Fibroblast of skin of right biceps (primary cell): ENCODE measurements at regions not wholly inside any gene's neighbourhood (a gene's known extent, or its start where the extent isn't known, plus 50 kb on each side); places are given as distances from the start of the nearest gene placed in this dataset.

Source experiments
- DNase-seq: peaks from one replicate; pipeline ENCODE4 v3.0.0-alpha.2; 2013

DNA sequence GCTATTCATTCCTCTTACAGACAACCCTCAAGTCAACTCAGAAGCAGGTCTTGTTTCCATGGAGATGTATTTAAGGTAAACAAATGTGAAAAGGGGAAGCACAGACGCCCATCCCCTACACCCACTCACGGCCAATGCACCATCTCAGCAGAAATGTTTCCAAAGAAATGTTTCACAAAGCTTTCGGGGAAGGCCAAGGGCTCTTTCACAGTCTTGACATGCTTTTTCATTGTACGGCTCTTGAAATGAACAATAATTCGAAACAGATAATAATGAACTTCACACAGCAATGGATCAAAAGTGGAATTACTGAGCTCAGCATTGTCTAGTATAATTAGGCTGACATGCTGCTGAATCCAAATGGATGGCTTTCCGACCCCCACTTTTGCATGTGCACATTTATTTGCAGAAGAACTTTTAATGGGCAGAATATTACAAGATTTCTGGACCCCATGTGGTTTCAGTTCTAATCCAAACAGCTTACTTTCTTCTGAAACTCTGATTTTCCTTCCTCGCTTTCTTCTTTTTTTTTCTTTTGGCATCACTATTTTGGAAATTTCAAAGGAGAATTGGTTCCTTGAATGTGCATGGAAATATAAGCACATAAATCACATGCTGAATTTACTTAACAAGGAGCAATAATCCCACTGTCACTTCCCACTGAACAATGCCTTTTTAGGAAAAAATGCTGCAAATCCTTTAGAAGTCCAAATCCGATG is 160.9 kb downstream of the SMIM20 start:
- DNase-seq: no peak

DNA sequence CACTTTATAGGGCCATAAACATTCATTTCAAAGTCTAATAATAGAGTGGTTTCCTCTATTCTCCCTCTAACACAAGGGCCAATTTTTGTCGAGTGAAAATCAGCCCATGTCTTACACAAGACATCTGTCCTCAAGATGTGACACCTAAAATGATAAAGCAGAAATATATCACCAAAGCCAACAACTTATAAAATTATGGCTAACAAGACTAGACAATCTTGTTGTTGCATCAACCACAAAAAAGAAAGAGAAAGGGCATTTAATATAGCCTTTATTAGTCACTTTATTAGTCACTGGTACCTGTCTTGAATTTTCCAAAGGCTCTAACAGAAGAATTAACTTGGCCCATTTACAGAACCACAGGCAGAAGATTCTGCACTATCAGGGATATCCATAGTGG is 161.6 kb downstream of the SMIM20 start:
- DNase-seq: no peak

DNA sequence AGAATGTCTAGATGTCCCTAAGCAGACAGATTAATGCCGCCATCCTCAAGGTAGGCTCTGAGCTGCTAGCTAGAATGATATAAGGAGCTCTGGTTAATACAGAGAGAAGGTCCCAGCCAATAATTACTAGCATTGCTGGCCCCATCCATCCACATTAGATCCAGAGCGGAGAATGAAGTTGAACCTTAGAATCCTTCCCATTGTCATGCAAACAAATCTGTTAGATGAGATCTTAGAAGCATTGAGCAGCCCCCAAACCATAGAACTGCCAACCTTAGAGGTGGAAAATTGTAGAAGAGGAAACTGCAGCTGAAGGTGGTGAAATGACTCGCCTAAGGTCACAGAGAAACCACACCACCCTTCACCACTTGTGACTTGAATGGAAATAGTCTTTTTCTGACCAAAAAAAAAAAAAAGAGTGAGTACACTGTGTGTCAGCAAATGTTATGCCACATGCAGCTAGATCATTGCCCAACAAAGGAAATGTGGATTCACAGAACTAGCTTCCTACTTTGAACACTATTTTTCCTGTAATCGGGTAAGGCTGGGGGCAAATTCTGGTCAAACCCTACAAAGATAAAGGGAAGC is 162.1 kb downstream of the SMIM20 start:
- peak; percentile 46 for DNase-seq

DNA sequence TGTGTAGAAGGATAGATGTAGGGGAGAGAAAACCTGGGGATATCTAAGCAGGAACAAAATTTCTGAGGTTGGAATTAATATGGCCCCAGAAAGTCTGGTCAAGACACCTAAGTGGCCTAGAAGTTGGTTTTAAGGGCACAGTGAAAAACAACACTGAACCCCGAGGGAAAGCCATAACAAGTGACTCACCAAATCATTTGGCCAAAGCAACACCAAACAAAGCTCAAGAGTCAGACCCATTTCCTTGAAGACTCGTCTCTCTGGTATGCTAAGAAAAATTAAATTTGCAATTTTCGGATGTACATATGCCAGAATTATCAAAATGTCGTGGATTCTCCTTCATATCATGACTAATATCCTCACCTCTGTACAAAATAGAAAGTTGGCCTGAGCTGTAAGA is 162.9 kb downstream of the SMIM20 start:
- peak; percentile 53 for DNase-seq

DNA sequence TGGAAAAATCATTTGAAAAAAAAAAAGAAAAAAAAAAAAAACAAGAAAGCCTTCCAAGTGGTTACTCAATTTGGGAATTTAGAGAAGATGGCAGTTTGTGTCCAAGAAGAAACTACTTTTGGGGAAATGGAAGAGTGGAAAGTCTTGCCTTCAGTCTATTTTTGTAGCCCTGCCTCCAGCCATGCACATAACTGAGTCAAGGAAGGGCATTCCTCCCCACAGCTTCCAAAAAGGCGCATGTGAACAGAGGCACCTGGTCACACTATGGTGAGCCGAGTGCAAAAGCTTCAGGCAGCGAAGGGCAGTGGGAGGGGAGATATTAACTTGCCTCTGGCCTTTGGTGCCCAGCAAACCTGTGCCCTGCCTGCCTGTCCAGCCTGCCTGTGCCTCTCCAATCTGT is 163.7 kb downstream of the SMIM20 start:
- DNase-seq: no peak

DNA sequence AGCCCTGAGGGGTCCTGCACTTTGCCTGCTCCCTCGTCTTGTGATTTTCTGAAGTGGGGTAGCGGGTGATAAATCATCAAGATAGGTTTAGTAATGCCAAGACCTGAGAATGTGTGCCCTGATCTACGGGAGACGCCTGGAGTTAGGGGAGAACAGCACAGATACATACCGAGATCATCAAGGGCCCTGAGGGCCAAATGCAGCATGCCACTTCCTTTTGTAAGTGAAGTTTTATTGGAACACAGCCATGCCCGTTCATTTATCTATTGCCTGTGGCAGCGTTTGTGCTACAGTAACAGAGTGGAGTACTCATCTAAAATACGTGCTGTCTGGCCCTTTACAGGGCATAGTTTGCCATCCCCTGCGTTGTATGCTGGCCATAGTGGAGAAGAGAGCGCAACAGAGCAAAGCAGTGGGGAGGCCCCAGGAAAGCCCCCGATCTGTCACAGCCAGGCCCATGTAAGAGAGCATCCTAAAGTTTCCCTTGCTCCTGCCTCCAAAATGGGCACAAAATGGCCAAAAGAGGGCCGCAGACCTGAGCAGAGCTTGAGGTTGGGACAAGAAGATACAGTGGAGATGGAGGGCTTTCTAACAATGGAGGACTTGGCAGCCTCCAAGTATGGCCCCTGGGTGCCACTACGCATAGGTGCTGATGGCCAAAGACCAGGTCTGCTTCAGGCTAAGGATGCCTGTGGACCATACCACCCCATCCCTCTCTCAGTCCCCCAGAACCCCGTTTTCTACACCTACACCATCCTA is 167.0 kb downstream of the SMIM20 start:
- no peak for DNase-seq

DNA sequence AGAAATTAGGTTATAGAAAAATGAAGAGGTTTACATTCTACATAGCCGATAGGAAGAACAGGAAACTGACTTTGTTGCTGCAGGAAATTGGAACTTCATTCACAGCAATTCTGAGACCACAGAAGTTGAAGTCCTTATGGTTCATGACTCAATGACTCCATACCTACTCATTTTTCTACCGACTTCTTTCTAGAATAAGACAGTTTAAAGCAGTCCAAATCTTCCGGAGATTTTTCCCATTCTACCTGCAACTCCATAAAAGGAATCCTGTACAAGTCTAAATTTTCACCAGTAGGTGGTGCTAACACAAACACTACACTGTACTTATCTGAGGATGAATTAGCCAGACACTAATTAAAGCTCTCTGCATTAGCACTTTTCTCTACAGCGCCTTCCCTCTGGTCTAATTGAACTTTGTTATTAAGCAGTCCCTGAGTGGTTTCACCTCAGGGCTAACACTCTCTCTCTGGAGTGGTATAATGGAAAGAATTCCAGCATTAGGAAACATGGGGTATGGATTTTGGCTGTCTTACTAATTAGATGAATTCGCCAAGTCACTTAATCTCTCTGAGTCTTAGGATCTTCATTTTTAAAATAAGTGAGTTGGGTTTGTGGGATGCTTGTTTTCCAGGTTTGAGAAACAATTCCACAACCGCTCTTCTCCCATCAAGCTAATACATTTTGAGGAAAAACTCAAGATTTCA is 167.9 kb downstream of the SMIM20 start:
- peak; percentile 44 for DNase-seq

DNA sequence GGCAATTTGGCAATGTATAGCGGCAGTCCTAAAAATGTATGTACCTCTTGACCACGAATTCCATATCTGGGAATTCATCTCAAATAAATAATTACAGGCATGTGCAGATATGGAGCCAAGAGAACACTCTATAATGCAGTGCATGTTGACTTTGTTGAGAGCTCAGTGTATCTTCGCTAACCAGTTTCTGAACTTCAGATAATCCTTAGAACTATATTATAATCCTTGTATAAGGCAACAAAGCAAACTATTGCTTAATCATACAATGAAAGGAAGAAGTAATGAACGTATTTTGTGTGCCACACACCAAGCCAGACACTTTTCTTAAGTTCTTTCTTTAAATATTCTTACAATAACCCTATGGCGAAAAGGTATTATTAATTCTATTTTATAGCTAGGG is 168.5 kb downstream of the SMIM20 start:
- DNase-seq: no peak

DNA sequence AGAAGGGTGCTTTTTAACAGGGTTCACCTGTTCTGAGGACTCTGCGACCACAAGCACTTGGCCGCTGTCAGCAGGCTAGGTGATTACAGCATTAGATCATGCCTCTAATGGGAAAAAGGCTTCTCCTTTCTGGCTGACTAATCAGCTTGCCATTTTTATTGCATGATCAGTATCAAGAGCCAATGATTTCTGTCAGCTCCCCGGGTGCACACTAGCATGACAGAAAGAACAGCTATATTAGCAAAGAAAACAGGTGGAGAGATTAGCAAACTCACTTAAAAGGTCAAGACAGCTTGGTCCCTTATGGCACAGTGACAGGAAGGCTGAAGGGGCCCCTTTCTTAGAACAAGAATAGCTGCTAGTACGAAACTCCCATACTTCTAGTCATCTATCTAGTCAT is 170.0 kb downstream of the SMIM20 start:
- DNase-seq: peak; percentile 92

DNA sequence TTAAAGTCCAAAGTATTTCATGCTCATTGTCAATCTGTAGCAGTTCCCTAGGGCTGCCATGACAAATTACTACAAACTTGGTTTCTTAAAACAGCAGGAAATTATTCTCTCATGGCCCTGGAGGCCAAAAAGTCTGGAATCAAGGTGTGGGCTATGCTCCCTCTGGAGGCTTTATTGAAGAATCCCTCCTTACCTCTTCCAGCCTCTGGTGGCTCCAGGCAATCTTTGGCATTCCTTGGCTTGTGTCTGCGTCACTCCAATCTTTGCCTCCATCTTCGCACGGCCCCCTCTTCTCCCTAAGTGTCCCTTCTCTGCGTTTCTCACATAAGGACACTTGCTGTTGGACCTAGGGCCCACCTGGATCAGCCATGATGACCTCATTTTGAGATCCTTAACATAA is 170.4 kb downstream of the SMIM20 start:
- DNase-seq: no peak

DNA sequence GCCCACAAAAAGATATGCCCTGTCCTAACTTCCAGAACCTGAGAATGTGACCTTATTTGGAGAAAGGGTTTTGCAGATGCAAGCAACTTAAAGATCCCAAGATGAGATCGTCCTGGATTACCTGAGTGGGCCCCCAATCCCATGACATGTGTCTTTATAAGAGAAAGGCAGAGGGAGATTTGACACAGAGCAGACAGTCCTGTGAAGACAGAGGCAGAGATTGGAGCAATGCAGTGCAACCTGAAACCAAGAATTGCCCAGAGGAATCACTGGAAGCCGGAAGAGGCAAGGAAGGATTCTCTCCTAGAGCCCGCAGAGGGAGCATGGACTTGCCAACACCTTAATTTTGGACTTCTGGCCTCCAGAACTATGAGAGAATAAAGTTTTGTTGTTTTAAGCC is 171.5 kb downstream of the SMIM20 start:
- no peak for DNase-seq

DNA sequence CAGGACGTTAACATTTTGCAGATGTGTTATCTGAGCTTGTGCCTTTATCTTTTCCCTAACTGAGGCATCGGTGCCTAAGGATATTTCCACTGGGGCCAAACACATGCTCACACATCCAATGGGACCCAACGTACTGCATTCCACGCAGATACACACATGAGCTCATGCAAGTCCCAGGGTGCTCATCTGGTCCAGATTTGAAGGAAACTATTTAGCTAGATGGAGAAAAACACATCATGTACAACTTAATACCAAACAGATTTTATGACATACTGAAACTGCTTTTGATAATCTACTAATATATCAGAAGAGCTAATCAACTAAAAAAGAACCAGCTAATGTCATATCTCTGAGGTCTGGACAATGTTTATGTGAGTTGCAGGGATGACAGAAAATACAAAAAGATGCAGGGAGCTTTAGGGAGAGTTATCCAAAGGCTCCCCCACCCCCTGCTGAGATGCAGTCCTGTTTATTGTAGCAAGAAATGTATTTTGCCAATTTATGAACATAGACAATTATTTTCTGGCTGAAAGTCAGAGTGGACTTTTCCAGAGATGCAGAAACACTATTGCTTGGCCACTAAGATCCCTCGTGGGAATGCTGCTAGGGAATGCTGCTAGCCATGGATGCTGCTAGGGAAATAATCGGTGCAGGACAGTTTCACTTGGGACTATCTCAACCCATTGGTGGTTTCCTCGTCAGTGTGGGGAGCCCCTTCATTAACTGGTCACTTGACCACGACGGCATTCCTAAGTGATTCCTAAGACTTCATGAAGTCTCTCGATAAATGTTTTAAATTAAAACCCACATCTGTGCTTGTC is 172.8 kb downstream of the SMIM20 start:
- DNase-seq: no peak

DNA sequence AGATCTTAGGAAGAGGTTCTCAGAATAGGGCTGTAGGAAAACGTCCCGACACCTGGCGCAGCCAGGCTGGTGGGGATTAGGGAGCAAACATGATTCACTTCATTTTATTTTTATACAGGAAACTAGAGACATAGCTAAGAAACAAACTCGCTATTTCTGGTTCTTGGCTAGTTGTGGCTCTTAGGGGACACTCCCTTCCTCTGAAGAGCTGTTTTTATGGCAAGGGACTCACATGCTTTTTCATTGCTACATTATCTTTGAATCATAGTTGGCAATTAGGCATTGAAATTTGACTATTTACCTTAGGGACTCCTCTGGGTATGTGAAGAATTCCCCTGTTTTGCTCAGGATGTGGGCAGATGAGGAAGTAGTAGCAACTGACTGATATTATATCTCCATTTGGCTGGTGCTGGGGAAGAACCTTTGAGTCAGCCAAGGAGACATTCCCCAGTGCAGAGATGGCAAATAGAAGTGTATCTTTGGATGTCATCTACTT is 174.5 kb downstream of the SMIM20 start:
- DNase-seq: peak; percentile 60

DNA sequence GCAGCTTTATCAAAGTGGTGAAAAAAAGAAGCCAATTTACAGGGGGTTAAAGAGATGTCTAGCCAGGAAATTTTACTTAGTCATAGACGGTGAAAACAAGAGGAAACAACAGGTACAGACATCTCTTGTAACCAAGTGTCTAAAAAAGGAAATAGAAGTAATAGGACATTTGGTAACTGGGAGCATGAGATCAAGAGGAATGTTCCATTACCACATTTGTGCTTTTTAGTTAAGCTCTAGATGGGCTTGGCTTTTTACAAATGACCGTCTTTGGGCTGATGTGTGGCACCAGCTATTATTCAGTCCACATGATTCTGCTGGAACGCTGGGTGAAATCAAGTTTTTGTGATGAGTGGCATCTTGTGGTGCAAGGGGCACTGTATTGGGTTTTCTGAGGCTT is 179.5 kb downstream of the SMIM20 start:
- no peak for DNase-seq

DNA sequence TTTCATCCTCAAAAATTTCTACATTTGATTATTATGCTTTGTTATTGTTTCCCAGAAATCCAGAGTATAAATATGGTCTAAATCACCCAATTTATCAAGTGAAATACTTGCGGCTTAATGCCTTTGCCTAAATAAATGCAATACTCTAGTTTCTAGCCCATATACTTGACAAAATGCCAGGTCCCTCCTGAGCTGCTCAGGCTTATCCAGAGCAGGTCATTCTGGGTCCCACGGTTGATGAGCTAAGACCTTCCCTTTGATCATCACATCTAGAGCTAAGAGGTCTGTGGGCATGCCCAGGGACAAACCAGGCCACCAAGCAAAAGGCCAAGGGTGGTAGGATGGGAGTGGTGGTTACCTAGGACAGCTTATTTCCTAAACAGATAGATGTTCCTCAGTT is 180.1 kb downstream of the SMIM20 start:
- no peak for DNase-seq

DNA sequence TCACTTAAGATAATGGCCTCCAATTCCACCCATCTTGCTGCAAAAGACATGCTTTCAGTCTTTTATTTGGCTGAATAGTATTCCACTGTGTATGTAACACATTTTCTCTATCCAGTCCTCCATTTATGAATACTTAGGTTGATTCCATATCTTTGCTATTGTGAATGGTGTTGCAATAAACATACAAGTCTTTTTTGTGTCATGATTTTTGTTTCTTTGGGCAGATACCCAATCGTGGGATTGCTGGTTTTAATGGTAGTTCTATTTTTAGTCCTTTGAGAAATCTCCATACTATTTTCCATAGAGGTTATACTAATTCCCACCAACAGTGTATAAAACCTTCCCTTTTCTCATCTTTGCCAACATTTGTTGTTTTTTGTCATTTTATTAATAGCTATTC is 180.9 kb downstream of the SMIM20 start:
- no peak for DNase-seq

DNA sequence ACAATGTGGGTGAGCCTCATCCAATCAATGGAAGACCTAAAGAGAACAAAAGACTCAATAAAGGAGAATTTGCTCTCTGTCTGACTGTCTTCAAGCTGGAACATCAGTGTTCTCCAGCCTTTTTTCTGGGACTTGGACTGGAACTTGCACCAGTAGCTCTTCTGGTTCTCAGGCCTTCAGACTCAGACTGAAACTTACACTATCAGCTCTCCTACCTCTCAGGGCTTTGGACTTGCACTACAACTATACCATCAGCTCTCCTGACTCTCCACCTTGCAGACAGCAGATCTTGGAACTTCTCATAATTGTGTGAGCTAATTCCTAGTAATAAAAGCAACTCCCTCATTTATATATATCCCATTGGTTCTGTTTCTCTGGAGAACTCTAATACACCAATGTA is 185.9 kb downstream of the SMIM20 start:
- DNase-seq: no peak

DNA sequence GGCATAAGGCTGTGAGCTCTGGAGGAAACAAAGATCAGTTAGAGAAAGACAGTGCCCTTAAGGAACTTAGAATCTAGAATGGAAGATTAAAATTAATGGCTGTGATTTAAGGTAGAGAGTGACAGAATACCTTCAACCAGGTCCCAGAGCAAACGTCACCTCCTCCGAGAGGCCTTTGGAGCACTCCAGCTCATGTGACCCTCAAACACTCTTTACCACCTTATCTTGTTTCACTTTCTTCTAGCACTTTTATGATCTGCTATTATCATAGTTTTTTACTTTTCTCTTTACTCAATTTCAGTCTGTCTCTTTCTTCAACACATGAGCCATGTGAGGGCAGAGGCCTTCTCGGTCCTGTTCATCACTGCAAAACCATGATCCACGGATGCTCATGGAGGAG is 187.0 kb downstream of the SMIM20 start:
- DNase-seq: no peak

DNA sequence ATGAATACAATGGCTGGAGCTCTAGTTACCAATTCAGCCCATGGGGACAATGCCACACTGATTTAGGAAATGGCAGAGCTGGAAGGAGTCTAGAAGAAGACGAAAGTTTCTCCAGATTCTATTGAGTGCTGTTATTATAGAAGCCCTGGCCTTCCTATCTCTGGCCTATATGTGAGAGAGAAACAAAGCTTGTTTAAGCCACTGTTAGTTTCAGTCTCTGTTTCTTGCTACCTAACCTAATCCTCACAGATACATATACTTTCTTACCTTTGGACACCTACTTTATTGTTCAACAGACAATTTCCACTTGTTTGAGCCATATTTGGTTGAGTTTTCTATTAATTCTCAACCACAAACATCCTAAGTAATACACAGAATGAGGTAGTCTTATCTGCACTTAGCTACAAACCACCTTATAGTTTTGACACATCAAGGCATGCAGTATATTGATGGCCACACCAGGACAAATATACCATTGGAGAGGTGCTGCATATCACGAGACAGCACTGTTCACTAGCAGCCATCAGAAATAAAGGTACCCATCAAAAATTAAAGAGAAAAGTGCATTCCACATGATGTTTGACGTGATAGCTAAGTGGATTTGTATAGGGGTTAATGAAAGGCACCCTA is 190.2 kb downstream of the SMIM20 start:
- DNase-seq: no peak

DNA sequence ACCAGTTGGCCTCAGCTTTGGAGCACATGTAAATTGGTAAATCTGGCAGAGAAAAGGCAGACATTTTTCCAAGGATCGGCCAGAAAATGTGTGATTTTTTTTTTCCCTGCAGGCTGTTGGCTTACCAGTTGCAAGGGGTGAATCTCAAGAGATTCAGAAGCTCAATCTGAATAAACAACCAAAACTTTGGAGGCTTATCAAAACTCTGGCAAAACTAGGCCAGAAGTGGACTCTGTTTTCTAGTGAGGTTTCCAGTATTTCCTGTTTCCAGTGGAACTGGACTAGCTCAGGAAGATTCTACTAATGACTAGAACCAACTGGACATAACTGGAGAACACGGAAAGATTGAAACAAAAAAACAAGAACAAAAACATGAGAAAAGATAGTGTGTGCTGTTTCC is 191.3 kb downstream of the SMIM20 start:
- no peak for DNase-seq

DNA sequence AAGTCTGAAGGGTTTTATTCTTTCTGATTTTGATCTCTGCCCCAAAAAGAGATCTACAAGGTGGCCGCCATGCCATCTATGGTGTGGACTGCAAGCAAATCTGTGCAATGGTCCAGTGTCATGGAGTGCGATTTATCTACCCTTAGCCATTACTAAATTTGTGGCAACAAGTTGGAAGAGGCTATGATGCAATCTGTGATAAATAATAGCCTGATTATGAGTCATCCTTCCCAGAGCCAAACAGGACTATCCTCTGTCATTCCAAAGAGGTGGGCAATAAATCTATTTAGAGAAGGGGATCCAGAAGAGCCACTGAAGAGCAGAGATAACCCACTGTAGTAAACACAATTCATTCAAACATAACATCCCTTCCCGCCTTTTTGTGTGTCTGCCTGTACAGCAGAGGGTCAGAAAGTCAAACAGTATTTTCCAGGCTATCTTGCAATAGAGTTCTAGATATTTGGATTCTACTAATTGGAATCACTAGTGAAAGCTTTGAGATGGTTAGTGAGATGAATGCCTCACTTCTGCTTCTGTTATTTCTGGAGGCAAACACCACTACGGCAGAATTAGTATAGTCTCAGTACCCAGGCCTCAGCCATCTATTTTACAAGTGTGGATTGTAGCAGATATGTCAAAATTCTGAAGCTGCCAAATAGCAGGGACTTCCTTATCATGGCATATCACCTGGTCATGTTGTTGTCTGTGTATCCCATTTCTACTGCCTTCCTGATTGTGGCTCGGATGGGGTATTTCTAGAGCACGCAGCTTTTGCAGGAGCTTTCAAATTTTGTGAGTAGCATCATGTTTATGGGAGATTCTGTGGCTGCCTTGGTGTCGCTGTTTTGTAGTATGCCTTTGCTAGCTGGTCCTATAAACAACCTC is 192.0 kb downstream of the SMIM20 start:
- peak; percentile 66 for DNase-seq
